ENCODE measurements at regions not wholly inside any gene's neighbourhood (a gene's known extent, or its start where the extent isn't known, plus 50 kb on each side); places are given as distances from the start of the nearest gene placed in this dataset.

DNA sequence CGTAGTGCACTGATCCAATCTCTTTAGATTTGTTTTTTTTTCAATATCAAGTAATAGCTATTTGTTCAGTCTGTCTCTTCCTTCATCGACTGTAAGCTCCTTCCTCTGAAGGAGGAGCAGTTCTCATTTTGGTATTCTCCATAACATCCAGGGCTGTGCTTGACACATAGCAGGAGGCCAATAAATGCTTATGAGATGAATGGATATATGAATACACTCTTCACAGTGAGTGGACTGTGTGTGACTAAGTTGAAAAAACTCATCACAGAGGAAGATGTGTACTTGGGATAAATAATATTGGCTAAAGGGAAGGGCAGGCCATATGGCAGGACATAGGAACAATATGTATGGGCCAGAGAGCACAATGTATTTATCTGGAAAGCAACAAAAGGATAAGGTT lies 205.3 kb upstream of the PRICKLE1 start:
- TF ChIP-seq POLR2A (IDR thresholded peaks at IDR 0.05), result no peak
- TF ChIP-seq, protein P1, sequence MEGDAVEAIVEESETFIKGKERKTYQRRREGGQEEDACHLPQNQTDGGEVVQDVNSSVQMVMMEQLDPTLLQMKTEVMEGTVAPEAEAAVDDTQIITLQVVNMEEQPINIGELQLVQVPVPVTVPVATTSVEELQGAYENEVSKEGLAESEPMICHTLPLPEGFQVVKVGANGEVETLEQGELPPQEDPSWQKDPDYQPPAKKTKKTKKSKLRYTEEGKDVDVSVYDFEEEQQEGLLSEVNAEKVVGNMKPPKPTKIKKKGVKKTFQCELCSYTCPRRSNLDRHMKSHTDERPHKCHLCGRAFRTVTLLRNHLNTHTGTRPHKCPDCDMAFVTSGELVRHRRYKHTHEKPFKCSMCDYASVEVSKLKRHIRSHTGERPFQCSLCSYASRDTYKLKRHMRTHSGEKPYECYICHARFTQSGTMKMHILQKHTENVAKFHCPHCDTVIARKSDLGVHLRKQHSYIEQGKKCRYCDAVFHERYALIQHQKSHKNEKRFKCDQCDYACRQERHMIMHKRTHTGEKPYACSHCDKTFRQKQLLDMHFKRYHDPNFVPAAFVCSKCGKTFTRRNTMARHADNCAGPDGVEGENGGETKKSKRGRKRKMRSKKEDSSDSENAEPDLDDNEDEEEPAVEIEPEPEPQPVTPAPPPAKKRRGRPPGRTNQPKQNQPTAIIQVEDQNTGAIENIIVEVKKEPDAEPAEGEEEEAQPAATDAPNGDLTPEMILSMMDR (IDR thresholded peaks at IDR 0.05), result no peak
- H3K4me3 ChIP-seq (ENCODE audit: low read depth, poor library complexity, severe bottlenecking), result no peak overlapping the region
- DNase-seq (ENCODE audit: low spot score in 2 of 2), result no peak
- intact Hi-C loops (cut with DNase I; ENCODE audit: low total_unique reads), result no loop called here
- 78 to 93% methylated on average over 2 of the region's 2 CpGs for WGBS, 2 donors

DNA sequence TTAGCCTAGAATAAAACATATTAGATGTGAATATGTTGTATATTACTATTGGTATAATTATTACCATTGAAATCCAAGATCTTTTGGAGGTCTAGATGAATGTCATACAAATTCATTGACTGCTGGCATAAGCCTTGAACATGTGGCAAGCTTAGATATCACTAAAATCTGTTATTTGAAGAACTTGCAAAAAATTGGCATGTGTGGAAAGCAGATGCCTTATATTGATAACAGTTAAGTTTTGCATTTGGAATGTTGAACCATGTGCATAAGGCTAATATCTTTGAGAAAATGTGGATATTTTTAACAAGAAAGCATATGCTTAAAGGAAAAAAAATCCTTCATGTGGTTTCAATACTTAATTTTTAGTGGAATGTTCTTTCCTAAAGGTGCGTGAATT lies 203.6 kb upstream of the PRICKLE1 start:
- no peak for TF ChIP-seq POLR2A (IDR thresholded peaks at IDR 0.05)
- TF ChIP-seq, protein P1 (IDR thresholded peaks at IDR 0.05), result no peak
- 88 to 92% methylated on average over 1 of the region's 1 CpG for WGBS, 2 donors
- DNase-seq (ENCODE audit: low spot score in 2 of 2), result no peak

DNA sequence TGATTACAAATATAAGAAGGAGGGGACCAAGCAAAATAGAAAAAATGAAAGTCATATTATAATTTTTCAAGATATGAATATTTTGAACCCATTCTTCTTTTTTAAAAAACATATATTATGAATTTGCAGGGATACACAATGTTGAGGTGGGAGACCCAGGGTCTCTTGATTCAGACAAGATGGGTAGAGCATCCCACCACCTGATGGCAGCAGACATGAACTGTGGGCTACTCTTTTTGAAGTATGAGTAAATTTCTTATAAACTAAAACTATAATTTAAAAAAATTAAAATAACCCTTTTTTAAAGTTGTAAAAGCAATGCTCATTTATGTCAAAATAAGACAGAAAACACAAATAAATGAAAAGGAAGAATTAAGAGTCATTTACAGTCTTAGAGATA lies 202.7 kb upstream of the PRICKLE1 start:
- H3K4me3 ChIP-seq (ENCODE audit: low read depth, poor library complexity, severe bottlenecking), result no peak overlapping the region
- intact Hi-C loops (cut with DNase I; ENCODE audit: low total_unique reads), result no loop called here
- TF ChIP-seq, protein P1 (IDR thresholded peaks at IDR 0.05), result no peak
- no peak for TF ChIP-seq POLR2A (IDR thresholded peaks at IDR 0.05)
- DNase-seq (ENCODE audit: low spot score in 2 of 2), result no peak

More for the DNA sequence above, 203.6 kb upstream of the PRICKLE1 start:
- intact Hi-C loops (cut with DNase I; ENCODE audit: low total_unique reads), result no loop called here
- no peak overlapping the region for H3K4me3 ChIP-seq (ENCODE audit: low read depth, poor library complexity, severe bottlenecking)

DNA sequence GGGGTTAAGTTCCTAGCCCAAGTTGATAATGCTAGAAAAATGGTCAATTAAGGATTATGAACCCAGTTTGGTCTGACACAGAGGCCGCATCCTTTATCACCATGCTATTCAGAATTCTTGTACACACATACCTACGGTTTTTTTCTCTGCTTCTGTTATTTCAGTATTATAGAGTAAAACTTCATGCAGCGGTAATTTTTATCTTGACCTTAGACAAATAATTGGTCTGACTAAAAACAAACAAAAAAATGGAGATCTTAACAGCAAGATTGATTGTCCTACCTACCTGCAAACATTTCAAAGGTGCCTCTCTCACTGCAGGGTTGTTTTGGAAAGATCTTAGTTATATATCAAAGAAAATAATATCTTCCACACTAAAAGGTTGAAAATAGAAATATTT lies 201.9 kb upstream of the PRICKLE1 start:
- WGBS, 2 donors, result 96 to 98% methylated on average over 3 of the region's 3 CpGs
- no peak for DNase-seq (ENCODE audit: low spot score in 2 of 2)
- no peak overlapping the region for H3K4me3 ChIP-seq (ENCODE audit: low read depth, poor library complexity, severe bottlenecking)
- intact Hi-C loops (cut with DNase I; ENCODE audit: low total_unique reads), result no loop called here
- TF ChIP-seq, protein P1 (IDR thresholded peaks at IDR 0.05), result no peak
- TF ChIP-seq POLR2A (IDR thresholded peaks at IDR 0.05), result no peak

DNA sequence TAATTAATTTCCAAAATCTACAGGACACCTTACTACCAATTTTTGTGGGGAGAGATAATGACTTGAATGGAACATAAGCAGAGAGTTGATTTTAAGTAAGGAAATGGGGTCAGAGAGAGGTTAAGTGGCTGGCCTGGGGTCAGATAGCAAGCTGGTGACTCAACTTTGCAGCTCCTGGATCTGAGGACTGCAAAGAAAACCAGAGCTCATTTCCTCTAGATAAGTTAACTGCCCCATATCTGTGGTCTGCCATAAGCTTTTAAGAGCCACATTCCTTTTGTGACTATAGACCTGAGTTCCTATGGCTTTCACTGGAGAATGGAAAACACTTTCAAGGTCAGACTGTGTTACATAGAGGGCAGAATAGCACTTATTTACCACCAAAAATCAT lies 201.2 kb upstream of the PRICKLE1 start:
- no peak for TF ChIP-seq POLR2A (IDR thresholded peaks at IDR 0.05)
- TF ChIP-seq, protein P1 (IDR thresholded peaks at IDR 0.05), result no peak
- DNase-seq (ENCODE audit: low spot score in 2 of 2), result no peak
- H3K4me3 ChIP-seq (ENCODE audit: low read depth, poor library complexity, severe bottlenecking), result no peak overlapping the region
- intact Hi-C loops (cut with DNase I; ENCODE audit: low total_unique reads), result no loop called here
